Trophoblast cell (in vitro differentiated cells and primary cell): ENCODE measurements at regions not wholly inside any gene's neighbourhood (a gene's known extent, or its start where the extent isn't known, plus 50 kb on each side); places are given as distances from the start of the nearest gene placed in this dataset.

Experiments
- DNase-seq, 2 donors: peaks; one replicate each; pipeline ENCODE4 v3.0.0-alpha.2; 2016
- H2AFZ ChIP-seq: 2 replicates; pipeline ENCODE4 v1.6.1; 2013; ENCODE audit warnings: low read length, moderate library complexity, mild to moderate bottlenecking; ENCODE audit not compliant: insufficient read depth, poor library complexity
- H2AK5ac ChIP-seq: 2 replicates; pipeline ENCODE4 v1.6.1; 2013; ENCODE audit warnings: mild to moderate bottlenecking, low read length
- H2BK120ac ChIP-seq: 2 replicates; pipeline ENCODE4 v1.6.1; 2013; ENCODE audit warnings: low read length, mild to moderate bottlenecking, moderate library complexity; ENCODE audit not compliant: insufficient read depth, poor library complexity
- H2BK12ac ChIP-seq: 2 replicates; pipeline ENCODE4 v1.6.1; 2013; ENCODE audit warnings: mild to moderate bottlenecking, low read length, moderate library complexity
- H2BK5ac ChIP-seq: 2 replicates; pipeline ENCODE4 v1.6.1; 2013; ENCODE audit warnings: low read length, low read depth, moderate library complexity, mild to moderate bottlenecking; ENCODE audit not compliant: poor library complexity
- H3K14ac ChIP-seq: 2 replicates; pipeline ENCODE4 v1.6.1; 2013; ENCODE audit warnings: mild to moderate bottlenecking, low read length
- H3K18ac ChIP-seq: 2 replicates; pipeline ENCODE4 v1.6.1; 2013; ENCODE audit warnings: mild to moderate bottlenecking, low read length
- H3K23ac ChIP-seq: 2 replicates; pipeline ENCODE4 v1.6.1; 2013; ENCODE audit warnings: low read length
- H3K27ac ChIP-seq: 2 replicates; pipeline ENCODE4 v1.5.1; 2013; ENCODE audit warnings: low read depth, mild to moderate bottlenecking, inconsistent platforms, low read length, moderate library complexity
- H3K27me3 ChIP-seq: 2 replicates; pipeline ENCODE4 v1.6.1; 2013; ENCODE audit warnings: inconsistent platforms, mild to moderate bottlenecking, low read length, moderate library complexity; ENCODE audit not compliant: insufficient read depth
- H3K36me3 ChIP-seq, 2 experiments: 1 replicate in 1 of 2; 2 replicates in 1 of 2; pipeline ENCODE4 v1.6.1; 2013; ENCODE audit warnings: low read length in 2 of 2, mild to moderate bottlenecking in 2 of 2, moderate library complexity in 1 of 2; ENCODE audit not compliant: insufficient read depth in 2 of 2, control insufficient read depth in 1 of 2
- H3K4ac ChIP-seq: 2 replicates; pipeline ENCODE4 v1.6.1; 2013; ENCODE audit warnings: low read depth, mild to moderate bottlenecking, low read length, moderate library complexity
- H3K4me1 ChIP-seq, 2 experiments: 1 replicate in 1 of 2; 2 replicates in 1 of 2; pipeline ENCODE4 v1.6.1; 2013; ENCODE audit warnings: low read length in 2 of 2, mild to moderate bottlenecking in 2 of 2, moderate library complexity in 1 of 2; ENCODE audit not compliant: insufficient read depth in 2 of 2, control insufficient read depth in 1 of 2
- H3K4me2 ChIP-seq: 2 replicates; pipeline ENCODE4 v1.6.1; 2013; ENCODE audit warnings: inconsistent platforms, mild to moderate bottlenecking, low read length, moderate library complexity
- H3K4me3 ChIP-seq: 2 replicates; pipeline ENCODE4 v1.5.1; 2013; ENCODE audit warnings: mild to moderate bottlenecking, low read depth, low read length, inconsistent platforms
- H3K79me1 ChIP-seq: one replicate; pipeline ENCODE4 v1.6.1; 2013; ENCODE audit warnings: low read length
- H3K79me2 ChIP-seq: 2 replicates; pipeline ENCODE4 v1.6.1; 2013; ENCODE audit warnings: low read length, mild to moderate bottlenecking; ENCODE audit not compliant: control insufficient read depth, insufficient read depth, poor library complexity
- H3K9ac ChIP-seq: 2 replicates; pipeline ENCODE4 v1.6.1; 2013; ENCODE audit warnings: mild to moderate bottlenecking, low read length
- H3K9me3 ChIP-seq: 2 replicates; pipeline ENCODE4 v1.6.1; 2013; ENCODE audit warnings: low read depth, mild to moderate bottlenecking, control low read depth, inconsistent platforms, low read length; ENCODE audit not compliant: insufficient read depth
- H4K12ac ChIP-seq: 2 replicates; pipeline ENCODE4 v1.6.1; 2013; ENCODE audit warnings: low read depth, mild to moderate bottlenecking, low read length, moderate library complexity
- H4K8ac ChIP-seq: 2 replicates; pipeline ENCODE4 v1.6.1; 2013; ENCODE audit warnings: low read depth, mild to moderate bottlenecking, low read length, moderate library complexity
- H4K91ac ChIP-seq: one replicate; pipeline ENCODE4 v1.6.1; 2013; ENCODE audit warnings: low read depth, mild to moderate bottlenecking, low read length, moderate library complexity
- WGBS: extraction: QIAGEN DNeasy Blood & Tissue Kit; methylation state at CpG from one replicate; pipeline ENCODE4 v1.1.7; 2013; ENCODE audit warnings: missing lambda C conversion rate; ENCODE audit not compliant: insufficient read length, insufficient coverage; ENCODE audit errors: extremely low coverage; 5-methylcytosine and 5-hydroxymethylcytosine counted together

DNA sequence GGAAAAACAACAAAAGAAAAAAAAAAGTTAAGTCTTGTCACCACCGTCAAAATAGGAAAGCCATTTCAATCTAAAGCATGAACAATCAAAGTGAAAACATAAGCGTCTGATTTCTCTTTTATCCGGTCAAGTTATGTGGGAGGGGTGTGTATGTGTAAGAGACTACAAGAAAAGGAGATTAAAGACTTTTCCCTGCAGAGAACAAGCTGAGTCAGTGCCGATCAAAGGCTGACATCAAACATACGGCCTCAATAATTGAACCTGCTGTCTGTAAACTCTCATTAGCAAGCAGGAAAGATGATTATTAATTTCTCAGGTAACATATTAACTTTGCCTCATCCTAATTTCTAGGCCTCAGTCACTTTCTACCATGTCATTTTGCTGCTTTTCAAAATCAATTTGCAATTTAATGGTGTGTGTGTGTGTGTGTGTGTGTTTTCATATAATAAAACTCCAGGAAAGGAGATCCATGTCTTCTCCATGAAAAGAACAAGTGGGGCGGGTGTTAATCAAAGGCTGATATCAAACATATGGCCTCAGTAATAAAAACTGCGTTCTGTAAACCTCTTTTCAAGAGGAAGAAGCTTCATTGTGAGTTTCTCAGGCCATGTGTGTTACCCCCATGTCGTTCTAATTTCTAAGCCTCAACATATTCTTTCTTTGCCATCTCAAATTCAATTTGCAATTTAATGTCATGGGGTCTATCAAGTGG is 649.1 kb upstream of the SORCS1 start:
- Histone ChIP-seq H3K4me1 (no peaks in the 10 kb centered on the region), H3K4me2 (no peak overlapping the region), H3K79me2 (no peaks in the 10 kb centered on the region), H4K8ac (no peak overlapping the region), H4K12ac (no peak overlapping the region), H3K4ac (no peak overlapping the region), H3K79me1 (no peaks in the 10 kb centered on the region), H3K23ac (no peak overlapping the region), H3K36me3 (no peaks in the 10 kb centered on the region), H2BK120ac (no peak overlapping the region), H2BK12ac (no peak overlapping the region), H3K4me3 (no peak overlapping the region), H2BK5ac (no peak overlapping the region), H3K14ac (no peak overlapping the region), H3K9ac (no peak overlapping the region), H3K18ac (no peak overlapping the region), H3K27me3 (no peaks in the 10 kb centered on the region), H3K27ac (no peak overlapping the region), H2AFZ (no peak overlapping the region), H4K91ac (no peak overlapping the region), H2AK5ac (no peak overlapping the region), H3K9me3 (peaks cover 2% of the 10 kb centered on the region)
- no CpG with 5 or more reads among the region's 8 CpGs for WGBS
- no peak for DNase-seq

DNA sequence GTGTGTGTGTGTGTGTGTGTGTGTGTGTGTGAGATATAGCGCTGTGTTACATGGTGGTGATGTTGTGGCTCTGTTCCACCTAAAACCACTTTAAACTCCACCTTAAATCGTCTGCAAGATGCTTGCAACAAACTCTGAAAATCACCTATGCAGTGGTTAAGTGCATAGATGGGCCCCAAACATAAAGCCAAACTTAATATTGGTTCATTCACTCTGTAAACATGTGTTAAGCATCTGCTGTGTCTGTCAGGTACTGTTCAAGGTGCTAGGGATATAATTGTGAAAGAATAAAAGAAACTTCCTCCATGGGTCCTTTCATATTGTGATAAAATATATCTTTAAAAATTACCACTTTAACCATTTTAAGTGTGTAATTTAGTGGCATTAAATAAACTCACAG is 645.4 kb upstream of the SORCS1 start:
- H3K4ac ChIP-seq, result no peak overlapping the region

DNA sequence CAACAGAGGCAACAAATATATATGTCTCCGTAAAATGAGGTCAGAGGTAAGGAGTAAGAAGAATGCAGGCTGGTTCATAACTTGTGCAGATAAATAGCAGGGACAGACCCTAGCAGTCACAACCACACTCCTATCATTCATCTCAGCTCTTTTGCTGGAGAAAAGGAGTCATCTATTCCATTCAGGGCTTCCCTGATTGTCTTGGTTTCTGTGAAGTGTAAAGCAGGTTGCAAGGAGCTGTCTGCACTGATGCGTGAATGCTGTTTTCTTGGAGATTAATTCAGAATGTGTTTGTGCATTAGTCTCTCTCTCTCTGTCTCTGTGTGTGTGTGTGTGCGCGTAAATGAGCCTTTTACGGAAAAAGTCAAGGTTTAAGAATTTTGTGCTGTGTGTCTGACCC is 643.3 kb upstream of the SORCS1 start:
- Histone ChIP-seq H3K27me3 (no peaks in the 10 kb centered on the region), H2AK5ac (no peak overlapping the region), H3K27ac (no peak overlapping the region), H3K14ac (no peak overlapping the region), H3K9ac (no peak overlapping the region), H2BK12ac (no peak overlapping the region), H3K36me3 (no peaks in the 10 kb centered on the region), H3K9me3 (peaks cover 2% of the 10 kb centered on the region), H2BK120ac (no peak overlapping the region), H3K4me1 (no peaks in the 10 kb centered on the region), H3K79me2 (no peaks in the 10 kb centered on the region), H3K23ac (no peak overlapping the region), H3K79me1 (no peaks in the 10 kb centered on the region), H3K4me3 (no peak overlapping the region), H4K12ac (no peak overlapping the region), H4K91ac (no peak overlapping the region), H4K8ac (no peak overlapping the region), H3K4ac (no peak overlapping the region), H2BK5ac (no peak overlapping the region), H3K4me2 (no peak overlapping the region), H3K18ac (no peak overlapping the region), H2AFZ (no peak overlapping the region)
- no peak for DNase-seq
- WGBS, result no CpG with 5 or more reads among the region's 5 CpGs

More for the DNA sequence above, 645.4 kb upstream of the SORCS1 start:
- Histone ChIP-seq H3K36me3 (no peaks in the 10 kb centered on the region), H3K23ac (no peak overlapping the region), H2AK5ac (no peak overlapping the region), H2BK5ac (no peak overlapping the region), H3K27ac (no peak overlapping the region), H3K18ac (no peak overlapping the region), H2BK120ac (no peak overlapping the region), H3K9ac (no peak overlapping the region), H3K4me2 (no peak overlapping the region), H3K9me3 (peaks cover 2% of the 10 kb centered on the region), H4K8ac (no peak overlapping the region), H4K12ac (no peak overlapping the region), H4K91ac (no peak overlapping the region), H3K79me2 (no peaks in the 10 kb centered on the region), H3K4me3 (no peak overlapping the region), H3K4me1 (no peaks in the 10 kb centered on the region), H3K27me3 (no peaks in the 10 kb centered on the region), H2AFZ (no peak overlapping the region), H3K79me1 (no peaks in the 10 kb centered on the region), H3K14ac (no peak overlapping the region), H2BK12ac (no peak overlapping the region)
- WGBS, result no CpG with 5 or more reads among the region's 2 CpGs
- DNase-seq, result no peak

GRCh38 chr10:107806026-107806425 is 641.5 kb upstream of the SORCS1 start:
- H4K8ac ChIP-seq, result no peak overlapping the region
- H4K91ac ChIP-seq, result no peak overlapping the region
- H2BK12ac ChIP-seq, result no peak overlapping the region
- H3K23ac ChIP-seq, result no peak overlapping the region
- no peaks in the 10 kb centered on the region for H3K27me3 ChIP-seq
- no peak overlapping the region for H4K12ac ChIP-seq
- H3K4me3 ChIP-seq, result no peak overlapping the region
- DNase-seq, result no peak
- no peak overlapping the region for H2BK5ac ChIP-seq
- H3K18ac ChIP-seq, result no peak overlapping the region
- no peak overlapping the region for H2BK120ac ChIP-seq
- H2AK5ac ChIP-seq, result no peak overlapping the region
- H3K4me2 ChIP-seq, result no peak overlapping the region
- H3K79me2 ChIP-seq, result no peaks in the 10 kb centered on the region
- no peak overlapping the region for H3K27ac ChIP-seq
- H3K14ac ChIP-seq, result no peak overlapping the region
- no peaks in the 10 kb centered on the region for H3K79me1 ChIP-seq
- peaks cover 2% of the 10 kb centered on the region for H3K9me3 ChIP-seq
- H3K4me1 ChIP-seq, result no peaks in the 10 kb centered on the region
- H3K36me3 ChIP-seq, result no peaks in the 10 kb centered on the region
- no peak overlapping the region for H3K9ac ChIP-seq
- H2AFZ ChIP-seq, result no peak overlapping the region
- H3K4ac ChIP-seq, result no peak overlapping the region
- no CpG with 5 or more reads among the region's 1 CpG for WGBS
